Stimulated activated CD8-positive, alpha-beta memory T cell treated with anti-CD3 and anti-CD28 coated beads, Interleukin-4, amount 100 ng/mL, for 48 hours (primary cell): ENCODE measurements at regions not wholly inside any gene's neighbourhood (a gene's known extent, or its start where the extent isn't known, plus 50 kb on each side); places are given as distances from the start of the nearest gene placed in this dataset.

Source experiments
- DNase-seq: peaks from one replicate; pipeline ENCODE4 v3.0.0-alpha.2; 2020

DNA sequence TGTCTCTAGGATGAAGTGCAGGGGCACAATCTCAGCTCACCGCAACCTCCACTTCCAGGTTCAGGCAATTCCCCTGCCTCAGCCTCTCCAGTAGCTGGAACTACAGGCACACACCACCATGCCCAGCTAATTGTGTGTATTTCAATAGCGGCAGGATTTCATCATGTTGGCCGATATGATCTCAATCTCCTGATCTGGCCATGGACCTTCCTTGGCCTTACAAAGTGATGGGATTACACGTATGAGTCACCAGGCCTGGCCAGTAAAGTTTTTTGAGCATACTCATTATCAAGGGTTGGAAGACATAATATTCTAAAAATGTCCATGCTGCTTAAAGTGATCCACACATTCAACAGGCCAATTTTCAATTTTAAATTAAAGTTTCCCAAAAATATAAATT is 914.4 kb upstream of the TSPY4 start:
- DNase-seq: no peak

DNA sequence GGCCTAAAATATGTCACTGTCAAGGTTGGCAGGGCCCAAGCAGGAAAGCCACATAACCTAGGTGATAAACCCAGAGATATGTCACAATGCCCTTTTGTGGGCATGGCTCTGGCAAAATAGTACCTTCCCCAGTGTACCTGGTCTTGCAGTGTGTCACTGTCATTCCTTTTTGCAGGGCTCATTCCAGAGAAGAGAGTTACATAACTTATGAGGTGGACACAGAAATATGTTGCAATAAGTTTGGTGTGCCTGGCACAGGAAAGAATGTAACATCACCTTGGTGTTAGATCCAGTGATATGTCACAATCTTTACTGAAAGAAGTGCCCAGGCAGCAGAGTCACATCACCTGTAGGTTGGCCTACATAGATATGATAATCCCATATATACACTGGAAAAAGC is 910.8 kb upstream of the TSPY4 start:
- DNase-seq: no peak

DNA sequence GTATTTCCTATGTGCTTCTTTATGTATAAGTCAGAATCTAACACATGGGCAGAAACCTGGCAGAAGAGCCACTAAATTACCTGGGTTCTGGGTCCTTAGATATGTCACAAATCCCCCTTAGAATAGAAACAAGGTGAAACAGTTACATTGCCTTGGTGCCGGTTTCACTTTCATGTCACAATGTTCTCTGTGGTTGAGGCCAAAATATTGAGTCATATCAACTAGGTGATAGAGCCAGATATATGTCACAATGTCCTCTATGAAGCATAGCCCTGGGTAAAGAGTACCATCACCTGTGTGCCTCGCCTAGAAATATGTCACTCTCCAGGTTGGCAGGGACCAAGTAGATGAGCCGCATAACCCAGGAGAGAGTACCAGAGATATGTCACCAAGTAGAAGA is 899.8 kb upstream of the TSPY4 start:
- DNase-seq: no peak

DNA sequence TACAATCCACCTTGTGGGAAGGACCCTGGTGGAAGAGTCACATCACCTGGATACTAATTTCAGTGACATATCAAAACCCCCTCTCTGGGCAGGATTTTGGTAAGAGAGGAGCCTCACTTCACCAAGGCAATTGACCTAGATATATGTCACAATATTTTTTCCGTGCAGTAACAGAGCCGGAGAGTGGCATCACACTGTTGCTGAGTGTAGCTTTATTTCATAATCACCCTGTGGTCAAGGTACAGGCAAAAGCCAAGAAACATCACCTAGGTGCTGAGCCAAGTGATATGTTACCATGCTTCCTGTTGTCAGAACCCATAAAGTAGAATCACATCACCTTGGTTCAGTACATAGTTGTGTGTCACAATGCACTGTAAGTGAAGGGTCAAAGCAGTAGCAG is 895.2 kb upstream of the TSPY4 start:
- no peak for DNase-seq

DNA sequence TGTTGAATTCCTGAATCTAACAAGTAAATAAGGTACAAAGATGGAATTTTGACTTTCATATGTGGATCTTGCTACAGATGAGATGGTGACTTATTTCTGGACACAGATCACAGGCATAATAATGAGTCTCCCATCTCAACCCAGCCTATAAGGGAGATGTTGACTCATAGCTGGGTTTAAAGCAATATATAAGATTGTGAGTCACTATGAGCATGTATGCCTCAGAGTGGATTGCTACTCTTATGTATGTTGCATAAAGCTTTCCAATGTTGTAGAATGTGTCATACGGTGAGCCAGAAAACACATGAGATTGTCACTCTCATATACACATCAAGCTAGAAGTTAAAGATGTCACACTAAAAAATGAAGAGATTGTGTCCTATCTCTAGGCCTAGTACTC is 884.3 kb upstream of the TSPY4 start:
- no peak for DNase-seq

DNA sequence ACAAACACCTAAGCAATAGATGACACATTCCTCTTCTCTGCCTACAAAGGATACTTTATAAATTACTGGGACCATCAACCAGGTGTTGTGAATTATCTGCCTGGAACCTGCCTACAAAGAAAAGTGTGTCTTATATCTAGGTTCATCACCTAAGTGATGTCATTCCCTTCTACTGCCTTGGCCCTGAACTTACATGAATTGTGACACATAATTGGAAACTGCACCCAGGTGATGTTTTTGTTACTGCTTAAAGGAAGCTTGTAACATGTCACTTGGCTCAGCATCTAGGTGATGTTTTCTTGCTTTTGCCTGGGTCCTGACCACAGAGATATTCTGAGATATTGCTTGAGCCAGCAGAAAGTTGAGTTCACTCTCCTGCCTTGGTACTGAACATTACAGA is 870.5 kb upstream of the TSPY4 start:
- no peak for DNase-seq

DNA sequence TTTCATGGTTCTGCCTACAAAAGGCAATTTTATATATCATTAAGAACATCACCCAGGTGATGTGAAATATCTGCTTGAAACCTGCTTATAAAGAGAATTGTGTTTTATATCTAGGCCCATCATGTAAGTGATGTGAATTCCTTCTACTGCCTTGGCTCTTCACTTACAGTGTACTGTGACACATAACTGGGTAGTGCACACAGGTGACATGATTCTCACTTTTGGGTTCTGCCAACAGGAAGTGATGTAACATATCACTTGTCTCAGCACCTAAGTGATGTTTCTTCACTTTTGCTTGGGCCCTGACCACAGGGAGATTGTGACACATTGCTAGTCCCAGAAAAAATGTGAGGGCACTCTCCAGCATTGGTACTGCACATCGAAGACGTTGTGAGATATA is 867.0 kb upstream of the TSPY4 start:
- DNase-seq: no peak

DNA sequence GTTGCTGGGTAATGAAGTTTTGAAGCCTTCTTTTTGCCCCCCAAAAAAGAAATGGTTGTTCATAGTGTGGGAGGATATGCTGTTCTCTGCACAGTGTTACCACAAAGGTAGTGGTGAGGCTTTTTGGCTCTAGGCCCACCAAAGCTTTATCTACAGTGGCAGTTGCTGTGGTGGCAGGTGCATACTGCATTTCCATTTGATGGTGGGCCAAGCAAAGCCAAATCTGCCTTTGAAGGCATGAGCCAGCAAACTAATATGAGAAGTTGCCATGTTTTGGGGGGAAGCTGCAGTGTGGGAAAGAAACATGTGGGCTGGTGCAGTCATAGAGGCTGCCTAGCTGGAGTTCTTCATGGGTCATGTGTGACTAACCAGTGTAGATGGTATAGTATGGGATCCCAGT is 858.1 kb upstream of the TSPY4 start:
- no peak for DNase-seq

DNA sequence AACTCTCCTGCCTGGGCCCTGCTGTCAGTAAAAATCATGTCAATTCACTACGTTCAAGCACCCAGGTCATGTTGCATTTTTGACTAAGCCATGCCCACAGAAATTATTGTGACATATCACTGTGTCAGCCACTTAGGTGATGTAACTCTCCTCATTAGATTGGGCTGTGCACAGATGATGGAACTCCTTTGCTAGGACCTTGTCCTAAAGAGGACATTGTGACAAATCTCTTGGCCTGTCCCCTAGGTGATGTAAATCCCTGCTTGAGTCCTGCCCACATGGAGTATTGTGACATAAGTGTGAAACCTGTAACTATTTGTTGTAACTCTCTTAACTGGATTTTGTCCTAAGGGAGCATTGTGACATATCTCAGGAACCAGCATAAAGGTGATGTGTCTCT is 848.3 kb upstream of the TSPY4 start:
- no peak for DNase-seq

DNA sequence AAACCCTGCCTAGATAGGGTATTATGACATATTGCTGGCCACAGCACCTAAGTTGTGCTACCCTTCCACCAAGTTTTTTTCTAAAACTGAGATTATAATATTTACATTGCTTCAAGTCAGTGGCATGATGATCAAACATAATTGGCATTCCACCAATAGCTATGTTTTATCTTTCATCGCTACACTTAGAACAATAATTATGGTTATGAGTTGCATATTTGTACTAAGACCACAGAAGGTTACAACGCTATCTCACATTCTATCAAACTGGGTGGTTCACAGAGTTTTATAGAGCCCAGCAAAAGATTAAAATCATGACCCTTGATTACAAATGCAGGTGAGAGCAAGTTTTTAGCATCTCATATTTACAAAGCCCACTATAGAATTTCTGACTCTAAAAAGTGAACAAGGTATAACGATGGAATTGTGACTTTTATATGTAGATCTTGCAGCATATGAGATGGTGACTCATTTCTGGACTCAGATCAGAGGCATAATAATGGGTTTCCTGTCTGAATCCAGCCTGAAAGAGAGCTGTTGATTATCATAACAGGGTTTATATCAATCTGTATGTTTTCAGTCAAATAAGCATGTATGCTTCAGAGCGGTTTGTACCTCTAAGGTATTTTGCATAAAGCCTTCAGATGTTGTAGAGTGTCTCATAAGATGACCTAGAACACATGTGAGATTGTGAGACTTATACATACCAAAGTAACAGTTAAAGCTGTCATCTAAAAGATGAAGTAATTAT is 847.2 kb upstream of the TSPY4 start:
- no peak for DNase-seq

DNA sequence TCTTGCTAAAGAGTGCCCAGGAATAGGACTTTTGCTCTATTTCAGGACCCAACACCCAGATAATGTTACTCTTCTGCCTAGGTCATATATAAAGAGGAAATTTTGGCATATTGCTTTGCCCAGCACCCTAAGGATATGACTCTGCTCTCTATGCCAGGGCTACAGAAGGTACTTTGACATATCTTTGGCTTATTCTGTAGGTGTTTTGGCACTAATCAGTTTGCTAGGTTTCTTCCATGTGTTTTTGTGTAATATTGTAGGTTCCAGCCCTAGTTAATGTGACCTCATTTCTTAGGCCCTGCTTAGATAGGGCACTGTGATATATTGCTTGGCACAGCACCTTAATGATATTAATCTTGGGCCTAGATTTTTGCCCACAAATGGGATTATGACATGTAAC is 842.9 kb upstream of the TSPY4 start:
- DNase-seq: no peak

DNA sequence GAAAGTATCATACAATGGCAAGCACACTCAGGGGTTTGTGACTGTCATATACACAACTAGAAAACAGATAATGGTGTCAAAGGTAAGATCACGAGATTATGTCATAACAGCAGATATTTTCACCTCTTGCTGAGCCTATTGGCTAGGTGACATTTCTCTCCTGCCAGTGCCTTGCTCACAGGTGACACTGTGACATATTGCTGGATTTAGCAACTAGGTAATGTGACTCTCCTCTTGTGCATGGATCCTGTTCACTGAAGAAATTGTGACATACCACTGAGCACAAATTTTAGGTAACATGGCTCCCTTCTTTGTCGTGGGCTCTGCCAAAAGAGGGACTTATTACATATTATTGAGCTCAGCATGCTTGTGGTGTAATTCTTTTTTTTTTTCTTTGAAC is 842.0 kb upstream of the TSPY4 start:
- DNase-seq: no peak

DNA sequence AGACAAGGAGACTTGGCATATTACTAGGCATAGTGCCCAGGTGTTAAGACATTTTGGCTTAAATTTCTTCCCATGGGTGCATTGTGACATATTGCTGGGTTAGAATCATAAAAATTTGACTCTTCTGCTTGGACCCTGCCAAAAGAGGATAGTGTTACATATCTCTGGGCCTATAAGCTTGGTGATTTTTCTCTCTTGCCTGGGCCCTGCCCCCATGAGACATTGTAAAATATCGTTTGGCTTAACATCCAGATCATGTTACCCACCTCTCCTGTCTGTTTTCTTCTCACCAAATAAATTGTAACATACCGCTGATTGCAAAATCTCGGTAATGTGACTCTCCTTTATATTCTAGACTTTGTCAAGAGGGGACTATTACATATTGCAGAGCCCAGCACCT is 836.4 kb upstream of the TSPY4 start:
- DNase-seq: no peak

DNA sequence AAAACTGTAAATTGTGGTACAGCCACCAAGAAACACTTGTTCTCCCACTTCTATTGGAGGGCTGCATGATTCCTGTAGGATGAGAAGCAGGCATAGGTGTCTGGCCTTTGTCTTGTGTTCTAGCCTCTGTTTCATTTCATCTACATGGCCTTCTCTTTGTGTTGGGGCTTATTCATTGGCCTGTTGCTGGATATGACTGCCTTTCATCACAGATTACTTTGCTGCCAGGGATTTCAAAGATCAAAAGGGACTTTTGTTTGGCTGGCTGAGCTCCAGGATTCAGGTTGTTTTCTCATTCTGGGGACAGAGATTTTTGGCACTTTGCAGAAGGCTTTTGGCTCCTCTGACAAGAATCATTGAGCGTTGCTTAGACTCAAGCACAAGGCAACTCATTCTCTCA is 803.8 kb upstream of the TSPY4 start:
- no peak for DNase-seq

DNA sequence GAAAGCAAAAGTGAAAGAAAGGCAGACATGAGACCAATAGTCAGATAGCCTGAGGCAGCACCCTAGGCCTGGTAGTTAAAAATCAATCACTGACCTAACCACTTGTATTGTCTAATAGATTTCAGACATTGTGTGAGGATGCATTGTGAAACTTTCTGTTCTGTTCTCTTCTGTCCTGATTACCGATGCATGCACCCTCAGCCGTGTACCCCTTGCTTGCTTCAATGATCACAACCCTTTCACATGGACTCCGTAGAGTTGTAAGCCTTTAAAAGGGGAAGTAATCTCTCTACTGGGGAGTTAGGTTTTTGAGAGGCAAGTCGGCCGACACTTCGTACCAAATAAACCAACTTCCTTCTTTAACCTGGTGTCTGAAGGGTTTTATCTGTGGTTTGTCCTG is 801.6 kb upstream of the TSPY4 start:
- no peak for DNase-seq

DNA sequence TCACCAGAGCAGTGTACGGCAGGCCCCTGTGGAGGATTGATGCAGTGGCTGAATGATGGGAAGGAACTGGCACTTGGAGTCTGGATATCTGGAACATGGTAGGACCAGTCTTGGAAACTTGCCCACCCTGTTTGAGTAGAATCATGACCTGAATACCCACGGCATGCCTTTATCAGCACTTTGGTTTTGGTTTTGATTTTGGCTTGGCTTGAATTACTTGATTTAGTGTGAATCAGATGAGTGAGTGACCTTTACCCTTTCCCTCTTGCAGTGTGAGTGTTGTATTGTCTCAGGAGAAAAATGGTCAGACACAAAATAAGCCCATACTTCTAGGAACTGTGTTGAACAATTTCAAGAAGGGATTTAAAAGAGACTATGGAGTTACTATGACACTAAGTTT is 801.0 kb upstream of the TSPY4 start:
- no peak for DNase-seq

DNA sequence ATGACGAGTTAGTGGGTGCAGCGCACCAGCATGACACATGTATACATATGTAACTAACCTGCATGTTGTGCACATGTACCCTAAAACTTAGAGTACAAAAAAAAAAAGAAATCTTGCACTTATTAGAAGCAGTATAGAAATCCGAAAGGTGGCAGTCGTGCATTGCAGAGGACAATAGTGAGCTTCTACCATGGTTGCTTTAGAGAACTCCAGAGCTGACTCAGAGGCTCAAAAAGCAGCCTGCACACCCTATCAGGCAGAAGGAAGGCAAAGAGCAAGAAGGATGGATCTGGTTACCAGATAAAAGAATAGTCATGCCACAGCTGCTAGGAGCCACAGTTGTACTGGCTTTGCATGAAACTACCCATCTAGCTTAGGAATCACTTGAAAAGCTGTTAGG is 796.0 kb upstream of the TSPY4 start:
- DNase-seq: no peak

DNA sequence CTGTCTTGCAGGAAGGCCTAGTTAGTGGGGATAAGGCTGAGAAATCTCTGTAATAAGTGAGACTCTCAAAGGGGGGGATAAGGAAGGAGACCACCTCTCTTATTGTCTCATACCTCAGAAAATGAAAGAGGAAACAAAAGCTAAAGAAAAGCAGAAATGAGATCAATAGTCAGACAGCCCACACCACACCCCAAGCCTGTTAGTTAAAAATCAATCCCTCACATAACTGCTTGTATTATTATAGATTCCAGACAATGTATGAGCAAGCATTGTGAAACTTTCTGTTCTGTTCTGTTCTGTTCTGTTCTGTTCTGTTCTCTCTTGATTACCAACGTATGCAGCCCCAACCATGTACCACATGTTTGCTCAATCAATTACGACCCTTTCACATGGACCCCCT is 792.5 kb upstream of the TSPY4 start:
- no peak for DNase-seq

DNA sequence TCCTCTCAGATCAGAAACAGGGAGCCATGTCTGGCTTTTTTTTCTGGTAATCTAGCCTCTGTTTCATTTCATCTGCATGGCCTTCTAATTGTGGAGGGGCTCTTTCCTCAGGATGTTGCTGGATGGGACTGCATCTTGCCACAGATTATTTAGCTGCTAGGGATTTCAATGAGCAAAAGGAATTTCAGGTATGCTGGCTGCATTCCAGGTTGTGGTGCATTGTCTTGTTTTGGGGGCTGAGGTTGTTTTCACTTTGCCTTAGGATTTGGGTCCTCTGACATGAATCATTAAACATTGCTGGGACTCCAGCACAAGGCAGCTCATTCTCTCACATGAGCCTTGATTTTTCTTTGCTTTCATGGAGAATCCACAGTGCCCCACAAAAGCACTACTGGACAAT is 789.3 kb upstream of the TSPY4 start:
- DNase-seq: no peak

DNA sequence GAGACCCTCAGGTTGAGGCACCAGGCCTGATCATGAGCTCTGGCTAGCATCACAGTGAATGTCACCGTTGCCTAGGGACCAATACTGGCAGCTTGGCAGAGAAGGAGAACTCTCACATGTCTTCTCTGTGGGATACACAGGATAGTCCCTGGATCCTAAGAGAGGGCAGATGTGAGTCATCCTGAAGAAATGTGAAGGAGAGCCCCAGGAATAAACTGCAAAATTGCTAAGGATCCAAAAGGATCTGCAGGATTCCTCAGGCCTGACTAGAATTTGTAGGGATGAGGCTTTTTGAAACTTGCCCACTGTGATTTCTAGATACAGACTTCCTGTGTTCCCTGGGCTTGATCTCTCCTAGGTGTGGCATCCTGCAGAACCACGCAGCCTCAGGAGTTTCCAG is 785.9 kb upstream of the TSPY4 start:
- no peak for DNase-seq

DNA sequence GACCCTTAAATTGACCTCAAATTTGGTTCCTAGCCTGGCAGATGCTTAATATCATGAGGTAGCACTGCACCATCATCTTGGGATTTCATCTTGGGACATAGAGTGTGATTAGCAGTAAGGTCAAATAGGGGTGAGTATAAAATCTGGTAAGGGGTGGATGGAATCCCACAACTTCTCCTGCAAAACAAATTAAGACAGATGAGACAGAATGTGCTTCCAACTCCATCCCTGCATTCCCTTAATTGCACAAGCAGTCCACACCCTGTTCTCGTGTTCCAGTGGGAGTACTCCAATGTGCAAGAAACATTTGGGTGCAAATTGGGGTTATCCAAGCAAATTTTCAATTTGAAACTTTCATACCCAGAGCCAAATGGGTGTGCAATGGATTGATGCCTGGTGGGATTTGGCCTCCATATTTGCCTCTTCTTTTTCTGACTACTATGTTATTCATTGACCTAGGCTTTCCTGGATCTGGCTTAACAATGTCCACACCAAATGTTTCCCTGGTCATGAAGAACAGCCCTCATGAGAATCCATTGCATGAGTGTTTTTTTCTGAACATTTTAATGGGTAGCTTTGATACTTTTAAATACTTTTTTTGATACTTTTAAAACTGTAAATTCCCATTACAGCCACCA is 785.0 kb upstream of the TSPY4 start:
- no peak for DNase-seq

DNA sequence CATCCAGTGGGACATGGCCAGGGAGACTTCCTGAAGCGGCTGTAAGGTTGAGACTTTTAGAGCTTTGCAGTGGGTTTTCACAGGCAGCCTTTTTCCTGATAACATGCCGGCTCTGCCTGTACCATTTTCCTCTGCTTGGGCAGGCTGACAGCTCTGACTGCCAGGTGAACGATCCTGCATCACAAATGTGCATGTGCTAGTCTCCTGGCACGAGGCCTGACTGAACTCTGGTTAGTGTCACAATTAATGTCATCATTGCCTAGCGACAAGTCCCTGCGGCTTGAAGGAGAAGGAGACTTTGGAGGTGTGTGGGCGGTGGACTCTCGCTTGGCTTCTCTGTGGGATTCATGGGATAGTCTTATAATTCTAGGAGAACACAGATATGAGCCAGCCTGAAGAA is 783.6 kb upstream of the TSPY4 start:
- DNase-seq: no peak

DNA sequence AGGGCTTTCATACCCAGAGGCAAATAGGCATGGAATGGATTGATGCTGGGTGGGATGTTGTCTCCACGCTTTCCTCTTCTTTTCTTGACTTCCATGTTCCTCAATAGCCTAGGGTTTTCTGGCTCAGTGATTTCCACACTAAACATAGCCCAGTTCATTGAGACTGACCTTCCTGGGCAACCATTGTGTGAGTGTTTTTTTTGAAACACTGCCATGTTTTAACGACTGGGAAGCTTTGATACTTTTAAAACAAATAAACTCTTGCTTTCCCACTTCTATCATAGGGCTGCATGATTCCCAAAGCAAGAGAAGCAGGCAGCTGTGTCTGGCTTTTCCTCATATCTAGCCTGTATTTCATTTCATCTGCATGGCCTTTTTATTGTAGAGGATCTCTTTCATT is 775.9 kb upstream of the TSPY4 start:
- no peak for DNase-seq

DNA sequence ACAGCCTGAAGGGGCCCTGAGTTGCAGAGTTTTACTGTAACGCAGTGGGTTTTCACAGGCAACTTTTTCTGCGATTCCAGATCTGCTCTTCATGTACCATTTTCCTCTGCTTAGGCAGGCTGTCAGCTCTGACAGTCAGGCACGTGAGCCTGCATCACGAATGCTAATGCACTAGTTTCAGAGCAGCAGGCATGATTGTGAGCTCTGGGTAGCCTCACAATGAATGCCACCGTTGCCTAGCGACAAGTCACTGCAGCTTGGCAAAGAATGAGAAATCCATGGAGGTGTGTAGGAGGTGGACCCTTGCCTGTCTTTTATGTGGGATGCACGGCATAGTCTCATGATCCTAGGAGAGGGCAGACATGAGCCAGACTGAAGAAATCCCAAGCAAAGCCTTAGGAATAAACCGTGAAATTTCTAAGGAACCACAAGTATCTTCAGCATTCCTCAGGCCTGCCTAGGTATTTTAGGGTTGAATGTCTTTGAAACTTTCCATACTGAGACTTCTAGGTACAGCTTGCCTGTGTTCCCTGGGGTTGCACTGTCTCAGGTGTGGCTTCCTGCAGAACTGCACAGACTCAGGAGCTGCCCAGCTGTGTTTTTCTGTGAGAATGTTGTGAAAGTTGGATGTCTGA is 774.7 kb upstream of the TSPY4 start:
- no peak for DNase-seq

DNA sequence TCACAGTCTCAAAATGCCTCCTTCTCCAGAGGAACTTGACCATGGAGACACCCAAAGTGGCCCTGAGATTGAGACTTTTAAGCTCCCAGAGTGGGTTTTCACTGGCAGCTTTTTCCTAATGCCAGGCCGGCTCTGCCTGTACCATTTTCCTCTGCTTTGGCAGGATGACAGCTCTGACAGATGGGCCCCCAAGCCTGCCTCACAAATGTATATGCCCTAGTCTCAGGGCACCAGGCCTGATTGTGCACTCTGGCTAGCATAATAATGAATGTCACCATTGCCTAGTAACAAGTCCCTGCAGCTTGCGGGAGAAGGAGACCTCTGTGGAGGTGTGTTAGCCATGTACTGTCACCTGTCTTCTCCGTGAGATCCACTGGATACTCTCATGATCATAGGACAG is 772.8 kb upstream of the TSPY4 start:
- no peak for DNase-seq
